ENCODE measurements at regions not wholly inside any gene's neighbourhood (a gene's known extent, or its start where the extent isn't known, plus 50 kb on each side); places are given as distances from the start of the nearest gene placed in this dataset.

DNA sequence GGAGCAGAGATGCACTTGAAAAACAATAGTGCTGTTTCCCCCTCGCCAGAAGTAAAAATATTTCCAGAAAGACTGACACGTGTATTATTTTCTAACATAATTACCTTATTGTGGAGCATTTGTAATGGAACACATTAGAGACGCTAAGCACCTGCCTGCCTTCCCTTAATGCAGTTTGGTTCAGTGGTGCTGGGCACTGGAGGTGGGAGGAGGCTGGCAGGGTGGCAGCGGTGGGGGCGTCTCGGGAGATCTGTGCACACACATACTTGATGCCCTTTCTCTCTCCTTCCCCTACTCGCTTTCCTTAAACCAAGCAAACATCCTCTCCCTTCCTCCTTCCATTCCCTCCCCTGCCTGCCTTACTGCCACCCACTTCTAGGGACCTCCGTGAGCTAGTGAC, 156.6 kb upstream of the SDK2 start (continued):
- TF ChIP-seq, protein P1, sequence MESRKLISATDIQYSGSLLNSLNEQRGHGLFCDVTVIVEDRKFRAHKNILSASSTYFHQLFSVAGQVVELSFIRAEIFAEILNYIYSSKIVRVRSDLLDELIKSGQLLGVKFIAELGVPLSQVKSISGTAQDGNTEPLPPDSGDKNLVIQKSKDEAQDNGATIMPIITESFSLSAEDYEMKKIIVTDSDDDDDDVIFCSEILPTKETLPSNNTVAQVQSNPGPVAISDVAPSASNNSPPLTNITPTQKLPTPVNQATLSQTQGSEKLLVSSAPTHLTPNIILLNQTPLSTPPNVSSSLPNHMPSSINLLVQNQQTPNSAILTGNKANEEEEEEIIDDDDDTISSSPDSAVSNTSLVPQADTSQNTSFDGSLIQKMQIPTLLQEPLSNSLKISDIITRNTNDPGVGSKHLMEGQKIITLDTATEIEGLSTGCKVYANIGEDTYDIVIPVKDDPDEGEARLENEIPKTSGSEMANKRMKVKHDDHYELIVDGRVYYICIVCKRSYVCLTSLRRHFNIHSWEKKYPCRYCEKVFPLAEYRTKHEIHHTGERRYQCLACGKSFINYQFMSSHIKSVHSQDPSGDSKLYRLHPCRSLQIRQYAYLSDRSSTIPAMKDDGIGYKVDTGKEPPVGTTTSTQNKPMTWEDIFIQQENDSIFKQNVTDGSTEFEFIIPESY (IDR thresholded peaks at IDR 0.05; ENCODE audit: extremely low read depth, insufficient replicate concordance, low read length): no peak
- no peak for TF ChIP-seq FOSL1 (IDR thresholded peaks at IDR 0.05; ENCODE audit: low read depth)
- no peak for TF ChIP-seq SP1 (IDR thresholded peaks at IDR 0.05; ENCODE audit: low read depth)
- TF ChIP-seq, protein P2, sequence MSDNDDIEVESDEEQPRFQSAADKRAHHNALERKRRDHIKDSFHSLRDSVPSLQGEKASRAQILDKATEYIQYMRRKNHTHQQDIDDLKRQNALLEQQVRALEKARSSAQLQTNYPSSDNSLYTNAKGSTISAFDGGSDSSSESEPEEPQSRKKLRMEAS (IDR thresholded peaks at IDR 0.05): no peak

DNA sequence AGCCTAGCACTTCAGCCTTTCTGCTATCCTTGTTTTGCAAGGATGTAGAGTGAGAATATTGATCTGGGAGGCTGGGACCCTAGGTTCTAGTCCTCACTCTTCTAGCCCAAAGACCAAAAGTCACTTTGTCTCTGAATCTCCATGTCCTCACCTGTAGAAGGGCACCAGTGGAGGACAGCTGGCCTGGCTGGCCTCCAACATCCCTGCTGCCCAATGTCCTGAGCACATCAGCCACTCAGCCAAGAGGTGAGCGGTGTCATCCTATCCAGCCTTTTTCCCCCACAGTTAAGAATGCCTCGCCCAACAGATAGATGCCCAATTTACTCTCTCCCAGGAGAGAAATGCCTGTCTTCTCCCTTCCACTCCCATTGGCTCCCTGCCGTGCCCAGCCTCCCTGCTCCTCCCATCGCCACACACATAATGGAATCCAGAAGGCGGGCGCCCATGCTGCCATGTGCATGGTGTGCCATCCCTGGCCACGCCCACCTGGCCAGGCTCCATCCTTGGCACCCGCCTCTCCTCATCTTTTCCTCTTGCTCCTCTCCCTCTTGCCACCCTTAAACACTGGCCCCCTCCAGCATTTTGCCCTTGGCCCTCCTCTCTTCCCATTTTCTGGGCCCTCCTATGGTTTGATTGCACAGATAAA, 157.3 kb upstream of the SDK2 start:
- RAD21 ChIA-PET (ENCODE audit: low non-redundant PET in 1 of 2, low total read pairs in 2 of 2, uncharacterized antibody in 2 of 2, unreplicated experiment in 2 of 2): no interaction called here
- Histone ChIP-seq H3K27me3 (ENCODE audit: insufficient read depth, low read length) (peaks cover 40% of the 10 kb centered on the region), H2AFZ (ENCODE audit: low read depth, low read length, poor library complexity, severe bottlenecking) (no peak overlapping the region), H3K9me3 (ENCODE audit: control insufficient read depth in 1 of 2, insufficient read depth in 1 of 2, low read depth in 1 of 2, low read length in 2 of 2) (no peaks in the 10 kb centered on the region), H3K4me3 (replicated peaks in 1 of 2; ENCODE audit: low read depth in 1 of 2, low read length in 2 of 2) (no peak overlapping the region), H3K9ac (ENCODE audit: low read length) (no peak overlapping the region), H3K4me1 (ENCODE audit: control insufficient read depth in 1 of 2, insufficient read depth in 2 of 2, low read length in 2 of 2) (peaks cover 4 to 9% of the 10 kb centered on the region in 2 experiments; a peak in 2 of 4 replicates), H4K20me1 (ENCODE audit: insufficient read depth) (no peaks in the 10 kb centered on the region), H3K9me2 (ENCODE audit: insufficient read depth) (no peaks in the 10 kb centered on the region), H3K79me2 (ENCODE audit: insufficient read depth, low read length) (no peaks in the 10 kb centered on the region), H3K27ac (ENCODE audit: low read depth, low read length) (no peak overlapping the region), H3K4me2 (ENCODE audit: low read length) (no peak overlapping the region), H3K36me3 (ENCODE audit: control insufficient read depth in 1 of 2, insufficient read depth in 2 of 2, low read length in 2 of 2) (no peaks in the 10 kb centered on the region)
- ATAC-seq: no peak
- POLR2A ChIA-PET: no interaction called here
- intact Hi-C loops (cut with micrococcal nuclease): no loop called here
- CTCF ChIA-PET: no interaction called here
- DNase-seq (ENCODE audit: low read depth, low spot score): no peak
- no TSS peak for BruUV-seq (replicated peaks)
- TF ChIP-seq EZH2phosphoT487 (IDR thresholded peaks at IDR 0.05; ENCODE audit: borderline replicate concordance): no peak
- TF ChIP-seq SIN3A (IDR thresholded peaks at IDR 0.05; ENCODE audit: low read depth): no peak
- no peak for TF ChIP-seq POLR2A (IDR thresholded peaks at IDR 0.05; ENCODE audit: borderline replicate concordance, extremely low read depth, insufficient read depth, insufficient read length)
- TF ChIP-seq, protein P3, sequence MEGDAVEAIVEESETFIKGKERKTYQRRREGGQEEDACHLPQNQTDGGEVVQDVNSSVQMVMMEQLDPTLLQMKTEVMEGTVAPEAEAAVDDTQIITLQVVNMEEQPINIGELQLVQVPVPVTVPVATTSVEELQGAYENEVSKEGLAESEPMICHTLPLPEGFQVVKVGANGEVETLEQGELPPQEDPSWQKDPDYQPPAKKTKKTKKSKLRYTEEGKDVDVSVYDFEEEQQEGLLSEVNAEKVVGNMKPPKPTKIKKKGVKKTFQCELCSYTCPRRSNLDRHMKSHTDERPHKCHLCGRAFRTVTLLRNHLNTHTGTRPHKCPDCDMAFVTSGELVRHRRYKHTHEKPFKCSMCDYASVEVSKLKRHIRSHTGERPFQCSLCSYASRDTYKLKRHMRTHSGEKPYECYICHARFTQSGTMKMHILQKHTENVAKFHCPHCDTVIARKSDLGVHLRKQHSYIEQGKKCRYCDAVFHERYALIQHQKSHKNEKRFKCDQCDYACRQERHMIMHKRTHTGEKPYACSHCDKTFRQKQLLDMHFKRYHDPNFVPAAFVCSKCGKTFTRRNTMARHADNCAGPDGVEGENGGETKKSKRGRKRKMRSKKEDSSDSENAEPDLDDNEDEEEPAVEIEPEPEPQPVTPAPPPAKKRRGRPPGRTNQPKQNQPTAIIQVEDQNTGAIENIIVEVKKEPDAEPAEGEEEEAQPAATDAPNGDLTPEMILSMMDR (IDR thresholded peaks at IDR 0.05 in 2 of 3, conservative IDR thresholded peaks at IDR 0.05 in 1 of 3; ENCODE audit: borderline replicate concordance in 1 of 3, insufficient read depth in 1 of 3, low read depth in 2 of 3, low read length in 2 of 3): no peak

Data from HCT116 (cell line).